NB4 (cell line): ENCODE measurements at regions not wholly inside any gene's neighbourhood (a gene's known extent, or its start where the extent isn't known, plus 50 kb on each side); places are given as distances from the start of the nearest gene placed in this dataset.

ENCODE experiments used
- DNase-seq: peaks from one replicate; pipeline ENCODE4 v3.0.0; 2010; ENCODE audit warnings: low read depth
- H3K4me3 ChIP-seq: one replicate; pipeline ENCODE4 v1.5.1; 2011; ENCODE audit warnings: mild to moderate bottlenecking, low read depth, low read length, moderate library complexity
- MYC ChIP-seq: IDR thresholded peaks from 2 replicates; pipeline ENCODE4 v1.6.1; 2011; ENCODE audit warnings: low read depth, low read length
- POLR2A ChIP-seq: IDR thresholded peaks from 2 replicates; pipeline ENCODE4 v1.6.1; 2011; ENCODE audit warnings: mild to moderate bottlenecking; ENCODE audit not compliant: insufficient read length; ENCODE audit errors: extremely low read depth
- TF ChIP-seq, protein P1 (sequence below): IDR thresholded peaks from one replicate; pipeline ENCODE4 v1.5.1; 2012; ENCODE audit warnings: low read depth, low read length
- TF ChIP-seq, protein P2 (sequence below): IDR thresholded peaks from 2 replicates; pipeline ENCODE4 v1.6.1; 2011; ENCODE audit warnings: low read depth, low read length

DNA sequence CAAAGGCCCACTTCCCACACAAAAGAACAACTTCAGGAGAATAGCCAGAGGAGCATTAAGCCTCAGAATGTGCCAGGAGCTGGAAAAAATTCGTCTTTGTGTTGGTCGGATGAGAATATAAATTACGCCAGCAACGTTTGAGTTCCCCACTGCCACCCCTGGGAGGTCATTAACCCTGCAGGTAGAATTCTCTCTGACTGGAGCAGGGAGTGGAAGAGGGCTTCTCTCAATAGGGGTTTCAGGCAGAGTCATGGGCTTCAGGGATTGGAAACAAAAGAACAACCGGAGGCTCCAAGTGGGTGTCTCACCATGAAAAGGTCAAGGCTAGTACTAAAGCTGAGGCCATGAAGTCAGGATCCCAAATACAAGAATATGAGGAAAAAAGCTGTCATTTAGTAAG is 69.0 kb upstream of the DDX18 start:
- DNase-seq: no peak
- H3K4me3 ChIP-seq: no peak overlapping the region

DNA sequence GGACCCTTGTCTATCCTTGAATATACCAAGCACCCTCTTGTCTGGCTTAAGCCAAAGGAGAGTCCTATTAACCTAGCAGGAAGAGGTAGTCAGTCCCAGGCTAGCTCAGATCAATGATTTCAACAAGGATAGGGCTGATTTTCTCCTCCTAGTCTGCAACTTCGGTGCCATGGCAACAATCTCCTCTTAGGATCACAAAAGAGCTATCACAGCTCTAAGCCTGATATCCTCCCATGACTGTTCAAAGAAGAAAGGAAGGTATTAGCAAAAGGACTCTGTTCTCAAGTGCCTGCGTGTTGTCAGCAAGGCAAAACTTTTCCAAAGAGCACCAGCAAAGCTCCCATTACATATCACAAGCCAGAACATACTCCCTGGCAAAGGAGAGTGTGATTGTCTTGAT is 58.7 kb upstream of the DDX18 start:
- DNase-seq: no peak
- no peak overlapping the region for H3K4me3 ChIP-seq
- TF ChIP-seq, protein P1, sequence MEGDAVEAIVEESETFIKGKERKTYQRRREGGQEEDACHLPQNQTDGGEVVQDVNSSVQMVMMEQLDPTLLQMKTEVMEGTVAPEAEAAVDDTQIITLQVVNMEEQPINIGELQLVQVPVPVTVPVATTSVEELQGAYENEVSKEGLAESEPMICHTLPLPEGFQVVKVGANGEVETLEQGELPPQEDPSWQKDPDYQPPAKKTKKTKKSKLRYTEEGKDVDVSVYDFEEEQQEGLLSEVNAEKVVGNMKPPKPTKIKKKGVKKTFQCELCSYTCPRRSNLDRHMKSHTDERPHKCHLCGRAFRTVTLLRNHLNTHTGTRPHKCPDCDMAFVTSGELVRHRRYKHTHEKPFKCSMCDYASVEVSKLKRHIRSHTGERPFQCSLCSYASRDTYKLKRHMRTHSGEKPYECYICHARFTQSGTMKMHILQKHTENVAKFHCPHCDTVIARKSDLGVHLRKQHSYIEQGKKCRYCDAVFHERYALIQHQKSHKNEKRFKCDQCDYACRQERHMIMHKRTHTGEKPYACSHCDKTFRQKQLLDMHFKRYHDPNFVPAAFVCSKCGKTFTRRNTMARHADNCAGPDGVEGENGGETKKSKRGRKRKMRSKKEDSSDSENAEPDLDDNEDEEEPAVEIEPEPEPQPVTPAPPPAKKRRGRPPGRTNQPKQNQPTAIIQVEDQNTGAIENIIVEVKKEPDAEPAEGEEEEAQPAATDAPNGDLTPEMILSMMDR: no peak
- TF ChIP-seq MYC: no peak
- no peak for TF ChIP-seq POLR2A
- TF ChIP-seq, protein P2, sequence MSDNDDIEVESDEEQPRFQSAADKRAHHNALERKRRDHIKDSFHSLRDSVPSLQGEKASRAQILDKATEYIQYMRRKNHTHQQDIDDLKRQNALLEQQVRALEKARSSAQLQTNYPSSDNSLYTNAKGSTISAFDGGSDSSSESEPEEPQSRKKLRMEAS: no peak

More for the DNA sequence above, 69.0 kb upstream of the DDX18 start:
- TF ChIP-seq, protein P2: no peak
- TF ChIP-seq POLR2A: no peak
- TF ChIP-seq, protein P1: no peak
- TF ChIP-seq MYC: no peak

DNA sequence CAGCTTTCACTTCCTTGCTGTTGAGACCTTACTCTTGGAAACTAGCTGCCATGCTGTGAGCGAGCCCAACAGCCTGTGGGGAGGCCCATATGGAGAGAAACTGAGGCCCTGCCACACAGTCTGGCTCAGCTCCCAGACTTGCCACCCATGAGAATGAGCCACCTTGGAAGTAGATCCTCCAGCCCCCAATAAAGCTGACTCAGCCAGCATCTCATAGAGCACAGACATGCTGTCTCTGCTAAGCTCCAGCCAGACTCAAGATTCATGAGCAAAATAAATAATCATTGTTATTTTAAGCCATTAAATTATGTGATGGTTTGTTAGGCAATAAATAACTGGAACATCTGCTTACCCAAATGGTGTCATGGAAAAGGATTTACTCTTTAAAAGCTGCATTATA is 53.6 kb upstream of the DDX18 start:
- DNase-seq: no peak
- TF ChIP-seq POLR2A (no peak), MYC (no peak)
- TF ChIP-seq, protein P2: no peak
- TF ChIP-seq, protein P1: no peak
- H3K4me3 ChIP-seq: no peak overlapping the region

DNA sequence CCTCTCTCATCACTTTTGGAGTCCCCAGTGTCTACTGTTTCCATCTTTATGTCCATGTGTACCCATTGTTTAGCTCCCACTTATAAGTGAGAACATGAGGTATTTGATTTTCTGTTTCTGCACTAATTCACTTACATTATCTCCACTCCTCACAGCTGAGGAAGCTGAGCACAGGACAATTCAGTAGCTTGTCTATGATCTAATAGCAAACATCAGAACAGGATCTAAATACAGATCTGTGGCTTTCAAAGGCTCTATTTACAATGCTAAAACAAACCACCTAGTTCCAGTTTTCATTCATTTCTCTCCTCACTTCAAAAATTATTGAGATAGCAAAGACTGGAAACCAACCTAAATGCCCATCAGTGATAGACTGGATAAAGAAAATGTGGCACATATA is 52.0 kb upstream of the DDX18 start:
- no peak for DNase-seq
- TF ChIP-seq, protein P2: no peak
- TF ChIP-seq, protein P1: no peak
- TF ChIP-seq POLR2A (no peak), MYC (no peak)
- H3K4me3 ChIP-seq: no peak overlapping the region

DNA sequence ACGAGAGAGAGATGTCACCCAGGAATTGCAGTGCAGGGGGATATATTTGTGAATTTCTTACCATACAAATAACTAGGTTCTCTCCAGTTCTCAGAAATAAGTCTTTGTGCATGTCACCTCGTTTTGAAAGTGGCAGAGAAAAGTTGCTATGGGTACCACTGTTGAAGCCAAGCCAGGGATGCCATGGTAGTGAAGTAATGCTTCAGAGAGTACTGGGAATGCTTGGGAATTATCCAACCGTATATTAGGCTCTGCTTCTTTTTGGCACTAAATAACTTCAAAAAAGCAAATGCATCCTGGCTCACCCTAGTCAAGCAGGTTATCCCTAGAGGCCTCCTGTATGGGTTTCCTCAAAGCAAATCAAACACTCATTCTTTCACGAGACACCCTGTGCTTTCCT is 50.7 kb upstream of the DDX18 start:
- no peak overlapping the region for H3K4me3 ChIP-seq
- no peak for DNase-seq
- TF ChIP-seq, protein P1: no peak
- TF ChIP-seq MYC: no peak
- TF ChIP-seq, protein P2: no peak
- TF ChIP-seq POLR2A: no peak
